K562 (cell line): ENCODE measurements at regions not wholly inside any gene's neighbourhood (a gene's known extent, or its start where the extent isn't known, plus 50 kb on each side); places are given as distances from the start of the nearest gene placed in this dataset.

Source experiments
- ATAC-seq: fragments of 200-7000 bp; cut with Tn5 transposase; 3 replicates; pipeline ENCODE4 v1.9.1; 2020; ENCODE audit warnings: moderate library complexity
- BruUV-seq: library from RNA; stranded (reverse); fragments of 400-500 nt; replicated peaks from 2 replicates; lab custom pipeline; 2021; lab: Mats Ljungman, UMichigan
- CTCF ChIA-PET: fragments of 300-600 bp; formaldehyde crosslinking; extraction: SDS; loops from one replicate; lab custom pipeline; 2021; ENCODE audit warnings: low intra/inter-chr PET ratio; lab: Yijun Ruan, JAX
- POLR2A ChIA-PET: fragments of 300-600, 350-650 bp; sonication (Branson Sonifier 250); formaldehyde crosslinking; extraction: SDS; loops from one replicate; lab custom pipeline; 2021; ENCODE audit warnings: antibody characterized with exemption, inconsistent platforms; lab: Yijun Ruan, JAX
- DNase-seq, 4 experiments: peaks; one replicate each; pipeline versions ENCODE4 v3.0.0 to v3.0.0-alpha.2; 2011 to 2018; ENCODE audit warnings: low spot score in 3 of 4, mixed read lengths in 3 of 4; ENCODE audit errors: extremely low read depth in 1 of 4
- FAIRE-seq: peaks from 2 replicates; lab custom pipeline; 2011; peaks lifted over from hg19 to GRCh38; lab: Jason Lieb, UNC
- H2AFZ ChIP-seq: 2 replicates; pipeline ENCODE4 v1.6.0; 2011; ENCODE audit warnings: low read depth, low read length, control low read depth, inconsistent platforms
- H3K27ac ChIP-seq: fragments of 200-600 bp; 3 replicates; pipeline ENCODE4 v1.8.0; 2011; ENCODE audit warnings: low read depth, mild to moderate bottlenecking, control low read depth, inconsistent platforms, low read length, moderate library complexity, mixed read lengths; ENCODE audit errors: extremely low read depth
- H3K27me3 ChIP-seq, 2 experiments: fragments of 300-600 bp in 1 of 2; 2 replicates in 1 of 2; 3 replicates in 1 of 2; pipeline versions ENCODE4 v1.6.0 to v1.8.0; 2011; ENCODE audit warnings: inconsistent platforms in 2 of 2, low read length in 2 of 2, mild to moderate bottlenecking in 1 of 2, mixed read lengths in 1 of 2, moderate library complexity in 1 of 2; ENCODE audit not compliant: control insufficient read depth in 2 of 2, insufficient read depth in 2 of 2
- H3K36me3 ChIP-seq: fragments of 300-600 bp; 3 replicates; pipeline ENCODE4 v1.8.0; 2011; ENCODE audit warnings: mild to moderate bottlenecking, low read length, inconsistent platforms; ENCODE audit not compliant: control insufficient read depth, insufficient read depth
- H3K4me1 ChIP-seq, 2 experiments: fragments of 200-600 bp in 1 of 2; replicated peaks in 1 of 2; 2 replicates in 1 of 2; 3 replicates in 1 of 2; pipeline versions ENCODE4 v1.5.1 to v1.8.0; 2011; ENCODE audit warnings: inconsistent platforms in 2 of 2, low read length in 2 of 2, mild to moderate bottlenecking in 1 of 2, mixed read lengths in 1 of 2, moderate library complexity in 1 of 2; ENCODE audit not compliant: control insufficient read depth in 2 of 2, insufficient read depth in 2 of 2
- H3K4me2 ChIP-seq: 2 replicates; pipeline ENCODE4 v1.6.1; 2011; ENCODE audit warnings: low read length, control low read depth, inconsistent platforms, mixed read lengths; ENCODE audit not compliant: insufficient read depth
- H3K4me3 ChIP-seq: fragments of 200-600 bp; sonication (generic), shearing (Covaris generic); 2 replicates; pipeline ENCODE4 v1.5.1; 2016; ENCODE audit warnings: control low read depth, inconsistent platforms
- H3K79me2 ChIP-seq: fragments of 200-600 bp; 3 replicates; pipeline ENCODE4 v1.8.0; 2011; ENCODE audit warnings: low read length, inconsistent platforms; ENCODE audit not compliant: control insufficient read depth, insufficient read depth
- H3K9ac ChIP-seq, 2 experiments: 2 replicates each; pipeline versions ENCODE4 v1.6.0 to v1.6.1; 2011; ENCODE audit warnings: low read depth in 2 of 2, low read length in 2 of 2, control low read depth in 1 of 2, inconsistent platforms in 1 of 2, mild to moderate bottlenecking in 1 of 2, mixed read lengths in 1 of 2; ENCODE audit not compliant: insufficient read depth in 1 of 2
- H3K9me1 ChIP-seq: one replicate; pipeline ENCODE4 v1.6.0; 2011; ENCODE audit warnings: inconsistent platforms, mild to moderate bottlenecking, low read length, moderate library complexity; ENCODE audit not compliant: control insufficient read depth, insufficient read depth
- H3K9me3 ChIP-seq: replicated peaks from 2 replicates; pipeline ENCODE4 v1.5.1; 2011; ENCODE audit warnings: low read depth, low read length, inconsistent platforms; ENCODE audit not compliant: control insufficient read depth, insufficient read depth
- H4K20me1 ChIP-seq: replicated peaks from 2 replicates; pipeline ENCODE4 v1.6.1; 2011; ENCODE audit warnings: low read length, inconsistent platforms, mixed read lengths; ENCODE audit not compliant: control insufficient read depth, insufficient read depth
- ZNF639 ChIP-seq, 2 experiments: fragments of 200-800 bp in 1 of 2; sonication (Bioruptor generic) in 1 of 2; sonication (generic) in 1 of 2; formaldehyde crosslinking in 1 of 2; IDR thresholded peaks in 1 of 2; conservative IDR thresholded peaks in 1 of 2; 2 replicates each; pipeline versions ENCODE4 v1.5.0 to v1.6.1; 2016 to 2020; ENCODE audit warnings: missing compliant biosample characterization in 1 of 2, missing genetic modification characterization in 1 of 2, missing genetic modification reagents in 1 of 2
- WGBS: fragments of 100-300 bp; shearing (Covaris generic); methylation state at CpG from one replicate; pipeline ENCODE4 v1.1.6; 2016; ENCODE audit warnings: low coverage, mixed read lengths; ENCODE audit not compliant: insufficient coverage; ENCODE audit errors: missing lambda C conversion rate; 5-methylcytosine and 5-hydroxymethylcytosine counted together
- in situ Hi-C: fragments of 300-500 bp; cut with MboI; formaldehyde crosslinking; loops from 4 replicates; pipeline ENCODE4 v1.15.0; 2018; ENCODE audit warnings: inconsistent platforms, mixed read lengths
- intact Hi-C: fragments of 100-400 bp; cut with micrococcal nuclease; formaldehyde crosslinking; loops from 2 replicates; pipeline ENCODE4 v1.14.2; 2022
- TF ChIP-seq, protein P1 (sequence below): sonication (generic); formaldehyde crosslinking; IDR thresholded peaks from 2 replicates; pipeline ENCODE4 v1.9.0; 2022; ENCODE audit warnings: mild to moderate bottlenecking, missing genetic modification reagents

GRCh38 chr3:127040216-127040615 lies 57.3 kb downstream of the PLXNA1 start:
- no peak for FAIRE-seq
- H3K79me2 ChIP-seq, result no peaks in the 10 kb centered on the region
- ChIA-PET CTCF (no interaction called here), POLR2A (interaction anchor here (1.1 kb wide), 1 partner anchor 10 kb away, joined by 5 read pairs; no protein-coding TSS in a partner anchor)
- H3K9ac ChIP-seq, result no peak overlapping the region
- H3K36me3 ChIP-seq, result no peaks in the 10 kb centered on the region
- no peak overlapping the region for H3K4me3 ChIP-seq
- TF ChIP-seq, protein P1, sequence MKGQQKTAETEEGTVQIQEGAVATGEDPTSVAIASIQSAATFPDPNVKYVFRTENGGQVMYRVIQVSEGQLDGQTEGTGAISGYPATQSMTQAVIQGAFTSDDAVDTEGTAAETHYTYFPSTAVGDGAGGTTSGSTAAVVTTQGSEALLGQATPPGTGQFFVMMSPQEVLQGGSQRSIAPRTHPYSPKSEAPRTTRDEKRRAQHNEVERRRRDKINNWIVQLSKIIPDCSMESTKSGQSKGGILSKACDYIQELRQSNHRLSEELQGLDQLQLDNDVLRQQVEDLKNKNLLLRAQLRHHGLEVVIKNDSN (CRISPR knock-in tag), result 0 out of 2 replicates have a peak, but pooled peaks have one; percentile 23
- no peak for TF ChIP-seq ZNF639 (CRISPR knock-in tag; conservative IDR thresholded peaks at IDR 0.05 in 1 of 2, IDR thresholded peaks at IDR 0.05 in 1 of 2)
- H3K9me3 ChIP-seq, result no peaks in the 10 kb centered on the region
- BruUV-seq, result no TSS peak
- no peaks in the 10 kb centered on the region for H3K9me1 ChIP-seq
- no peak overlapping the region for H2AFZ ChIP-seq
- no peak overlapping the region for H3K4me2 ChIP-seq
- H4K20me1 ChIP-seq, result peaks cover 5% of the 10 kb centered on the region; the same call in 1 of the 2 replicates
- H3K27ac ChIP-seq, result no peak overlapping the region
- intact Hi-C loops (no loop called here), in situ Hi-C loops (no loop called here)
- WGBS, result 6% methylated on average over 4 of the region's 4 CpGs
- peaks cover 0 to 23% of the 10 kb centered on the region in 2 experiments; a peak in 3 of 5 replicates for H3K4me1 ChIP-seq
- peaks cover 2 to 33% of the 10 kb centered on the region in 2 experiments; a peak in 3 of 5 replicates for H3K27me3 ChIP-seq
- no peak for DNase-seq
- ATAC-seq, result no peak
